ENCODE measurements at regions not wholly inside any gene's neighbourhood (a gene's known extent, or its start where the extent isn't known, plus 50 kb on each side); places are given as distances from the start of the nearest gene placed in this dataset.

- no peak for TF ChIP-seq EZH2 (IDR thresholded peaks at IDR 0.05)
- no peak for TF ChIP-seq CTCF (IDR thresholded peaks at IDR 0.05)
- no peak for TF ChIP-seq EZH2phosphoT487 (IDR thresholded peaks at IDR 0.05)
Measured at GRCh38 chr2:35421485-35421884, 934.1 kb upstream of the CRIM1 start.

Data from neural progenitor cell (in vitro differentiated cells).